ENCODE measurements at regions not wholly inside any gene's neighbourhood (a gene's known extent, or its start where the extent isn't known, plus 50 kb on each side); places are given as distances from the start of the nearest gene placed in this dataset.

- TF ChIP-seq CTCF (IDR thresholded peaks at IDR 0.05 in 2 of 3, conservative IDR thresholded peaks at IDR 0.05 in 1 of 3; ENCODE audit: borderline replicate concordance in 1 of 3, insufficient read depth in 1 of 3, low read depth in 2 of 3, low read length in 2 of 3) (no peak), EZH2 (IDR thresholded peaks at IDR 0.05) (no peak), POLR2A (IDR thresholded peaks at IDR 0.05; ENCODE audit: borderline replicate concordance, extremely low read depth, insufficient read depth, insufficient read length) (no peak), POLR2AphosphoS5 (IDR thresholded peaks at IDR 0.05; ENCODE audit: low read depth, low read length) (no peak), TCF7L2 (IDR thresholded peaks at IDR 0.05; ENCODE audit: borderline replicate concordance, extremely low read depth, insufficient read depth, insufficient read length) (no peak), ZBTB33 (IDR thresholded peaks at IDR 0.05; ENCODE audit: extremely low read depth, insufficient replicate concordance, low read length) (no peak), YY1 (IDR thresholded peaks at IDR 0.05; ENCODE audit: extremely low read depth, insufficient replicate concordance, low read depth, low read length) (no peak), MAX (IDR thresholded peaks at IDR 0.05) (no peak), SIN3A (IDR thresholded peaks at IDR 0.05; ENCODE audit: low read depth) (no peak), SP1 (IDR thresholded peaks at IDR 0.05; ENCODE audit: low read depth) (no peak), CEBPB (IDR thresholded peaks at IDR 0.05; ENCODE audit: low read depth) (no peak), ATF3 (IDR thresholded peaks at IDR 0.05) (no peak), REST (IDR thresholded peaks at IDR 0.05; ENCODE audit: low read depth) (no peak), SRF (IDR thresholded peaks at IDR 0.05; ENCODE audit: low read depth) (no peak)
Measured at GRCh38 chr6:132084811-132085509, 133.8 kb upstream of the CCN2 start.

Data from HCT116 (cell line).